ENCODE measurements at regions not wholly inside any gene's neighbourhood (a gene's known extent, or its start where the extent isn't known, plus 50 kb on each side); places are given as distances from the start of the nearest gene placed in this dataset.
"Not testable (repeated sequence)": the region's sequence is repeated elsewhere in the genome, so short reads cannot be mapped to it uniquely, and the experiment has no call there.

- TF ChIP-seq CTCF (conservative IDR thresholded peaks at IDR 0.05), result no peak
- no peak overlapping the region for H3K27ac ChIP-seq
These were observed 418.4 kb downstream of the NUP35 start for GRCh38 chr2:183542606-183543005.

GRCh38 chr2:183543222-183543621 lies 419.0 kb downstream of the NUP35 start:
- no peak overlapping the region for H3K27ac ChIP-seq
- TF ChIP-seq CTCF (conservative IDR thresholded peaks at IDR 0.05), result no peak

- no peak overlapping the region for H3K27ac ChIP-seq
- no peak for TF ChIP-seq CTCF (conservative IDR thresholded peaks at IDR 0.05)
These were observed 419.5 kb downstream of the NUP35 start for GRCh38 chr2:183543731-183544130.

DNA sequence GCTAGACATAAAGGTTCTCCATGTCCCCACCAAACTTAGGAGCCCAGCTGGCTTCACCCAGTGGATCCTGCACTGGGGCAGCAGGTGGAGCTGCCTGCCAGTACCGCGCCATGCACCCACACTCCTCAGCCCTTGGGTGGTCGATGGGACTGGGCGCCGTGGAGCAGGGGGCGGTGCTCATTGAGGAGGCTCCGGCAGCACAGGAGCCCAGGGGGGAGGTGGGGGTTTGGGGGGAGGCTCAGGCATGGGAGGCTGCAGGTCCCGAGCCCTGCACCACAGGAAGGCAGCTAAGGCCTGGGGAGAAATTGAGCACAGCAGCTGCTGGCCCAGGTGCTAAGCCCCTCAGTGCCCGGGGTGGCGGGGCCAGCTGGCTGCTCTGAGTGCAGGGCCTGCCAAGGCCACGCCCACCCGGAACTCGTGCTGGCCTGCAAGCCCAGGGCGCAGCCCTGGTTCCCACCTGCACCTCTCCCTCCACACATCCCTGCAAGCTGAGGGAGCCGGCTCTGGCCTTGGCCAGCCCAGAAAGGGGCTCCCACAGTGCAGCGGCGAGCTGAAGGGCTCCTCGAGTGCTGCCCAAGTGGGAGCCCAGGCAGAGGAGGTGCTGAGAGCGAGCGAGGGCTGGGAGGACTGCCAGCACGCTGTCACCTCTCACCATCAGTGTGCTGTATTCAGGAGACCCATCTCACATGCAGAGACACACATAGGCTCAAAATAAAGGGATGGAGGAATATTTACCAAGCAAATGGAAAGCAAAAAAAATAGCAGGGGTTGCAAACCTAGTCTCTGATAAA lies 422.5 kb downstream of the NUP35 start:
- not testable (repeated sequence) for H3K27ac ChIP-seq

DNA sequence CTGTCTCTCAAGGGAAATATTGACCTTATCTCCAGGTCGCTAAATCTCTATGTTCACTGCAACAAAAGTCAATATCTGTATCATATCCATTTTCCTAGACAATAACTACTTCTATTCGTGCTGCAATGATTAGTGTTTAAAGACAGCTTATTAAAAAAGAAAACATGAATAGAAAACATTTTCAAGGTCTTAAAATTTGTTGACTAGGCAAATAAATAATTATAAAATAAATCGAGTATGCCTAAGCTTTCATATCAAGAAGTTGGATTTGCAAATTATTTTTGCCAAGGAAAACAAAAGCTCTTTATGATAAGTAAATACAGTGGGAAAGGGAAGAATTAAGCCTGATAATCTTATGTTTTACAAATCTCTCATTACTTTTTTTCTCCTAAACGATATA lies 428.5 kb downstream of the NUP35 start:
- H3K27ac ChIP-seq, result no peak overlapping the region
- no peak for TF ChIP-seq CTCF (conservative IDR thresholded peaks at IDR 0.05)

GRCh38 chr2:183564726-183565125 lies 440.5 kb downstream of the NUP35 start:
- H3K27ac ChIP-seq, result no peak overlapping the region
- TF ChIP-seq CTCF (conservative IDR thresholded peaks at IDR 0.05), result no peak

DNA sequence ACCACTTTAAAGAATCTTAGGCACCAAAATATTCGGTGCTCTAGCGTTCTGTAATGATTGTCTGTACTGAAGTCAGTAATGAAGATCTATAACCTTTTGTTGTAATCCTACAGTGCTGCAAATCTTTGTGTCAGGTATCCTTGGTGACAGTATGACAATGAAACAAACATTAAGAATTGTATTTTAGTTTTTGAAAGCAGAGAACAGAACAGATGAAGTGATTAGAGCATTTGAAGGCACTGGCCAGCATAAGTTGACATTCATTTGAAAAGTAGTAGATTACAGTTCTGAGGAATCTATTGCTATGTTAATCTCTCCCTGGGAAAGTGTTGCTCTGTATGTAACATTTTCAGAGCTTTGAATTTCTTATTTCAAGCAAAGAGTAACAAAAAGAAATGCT lies 451.2 kb downstream of the NUP35 start:
- H3K27ac ChIP-seq, result no peak overlapping the region
- TF ChIP-seq CTCF (conservative IDR thresholded peaks at IDR 0.05), result no peak

- TF ChIP-seq CTCF (conservative IDR thresholded peaks at IDR 0.05), result no peak
- H3K27ac ChIP-seq, result no peak overlapping the region
These were observed 455.4 kb downstream of the NUP35 start for GRCh38 chr2:183579686-183580085.
